PFSK-1 (cell line): ENCODE measurements at regions not wholly inside any gene's neighbourhood (a gene's known extent, or its start where the extent isn't known, plus 50 kb on each side); places are given as distances from the start of the nearest gene placed in this dataset.

Experiments
- FOXP2 ChIP-seq: optimal IDR thresholded peaks from 2 replicates; pipeline ENCODE3; 2011; ENCODE audit warnings: borderline replicate concordance, control low read depth, inconsistent platforms; ENCODE audit not compliant: insufficient read depth; ENCODE audit errors: extremely low read length, extremely low read depth
- POLR2AphosphoS5 ChIP-seq: IDR thresholded peaks from 2 replicates; pipeline ENCODE4 v1.6.1; 2012; ENCODE audit warnings: low read depth, mild to moderate bottlenecking, control low read depth, low read length, moderate library complexity
- REST ChIP-seq, 2 experiments: IDR thresholded peaks; 2 replicates each; pipeline versions ENCODE4 v1.6.1 to v1.8.0; 2011 to 2012; ENCODE audit warnings: low read depth in 2 of 2, low read length in 2 of 2, control low read depth in 1 of 2, inconsistent platforms in 1 of 2, mild to moderate bottlenecking in 1 of 2, moderate library complexity in 1 of 2; ENCODE audit not compliant: insufficient read depth in 1 of 2
- SIN3A ChIP-seq: IDR thresholded peaks from 2 replicates; pipeline ENCODE4 v1.6.1; 2012; ENCODE audit warnings: mild to moderate bottlenecking, low read length, moderate library complexity, borderline replicate concordance; ENCODE audit not compliant: insufficient read depth
- TAF1 ChIP-seq: IDR thresholded peaks from 2 replicates; pipeline ENCODE4 v1.6.1; 2012; ENCODE audit warnings: low read length, control low read depth, borderline replicate concordance; ENCODE audit not compliant: insufficient read depth

GRCh38 chr14:42499137-42499536 is 892.5 kb downstream of the LRFN5 start:
- TF ChIP-seq REST (IDR thresholded peaks at IDR 0.05; ENCODE audit: insufficient read depth in 1 of 2, low read depth in 2 of 2, low read length in 2 of 2) (no peak), TAF1 (no peak), SIN3A (no peak), POLR2AphosphoS5 (no peak), FOXP2 (no peak)

- TF ChIP-seq SIN3A (no peak), FOXP2 (no peak), POLR2AphosphoS5 (no peak), TAF1 (no peak)
These were observed 883.9 kb downstream of the LRFN5 start for GRCh38 chr14:42490536-42490935.

- TF ChIP-seq SIN3A (no peak), POLR2AphosphoS5 (no peak), REST (IDR thresholded peaks at IDR 0.05; ENCODE audit: insufficient read depth in 1 of 2, low read depth in 2 of 2, low read length in 2 of 2) (no peak), FOXP2 (no peak), TAF1 (no peak)
These were observed 882.3 kb downstream of the LRFN5 start for GRCh38 chr14:42488965-42489364.

- no peak for TF ChIP-seq TAF1
- no peak for TF ChIP-seq FOXP2
- TF ChIP-seq REST (IDR thresholded peaks at IDR 0.05; ENCODE audit: insufficient read depth in 1 of 2, low read depth in 2 of 2, low read length in 2 of 2): no peak
- no peak for TF ChIP-seq POLR2AphosphoS5
- TF ChIP-seq SIN3A: no peak
These were observed 873.6 kb downstream of the LRFN5 start for GRCh38 chr14:42480255-42480654.

GRCh38 chr14:42475289-42475688 is 868.6 kb downstream of the LRFN5 start:
- no peak for TF ChIP-seq TAF1
- TF ChIP-seq POLR2AphosphoS5: no peak

- TF ChIP-seq POLR2AphosphoS5 (no peak), FOXP2 (no peak), SIN3A (no peak), TAF1 (no peak)
These were observed 863.7 kb downstream of the LRFN5 start for GRCh38 chr14:42470427-42470719.

GRCh38 chr14:42469637-42470426 is 863.2 kb downstream of the LRFN5 start:
- TF ChIP-seq REST (IDR thresholded peaks at IDR 0.05; ENCODE audit: insufficient read depth in 1 of 2, low read depth in 2 of 2, low read length in 2 of 2): no peak
